ENCODE measurements at regions not wholly inside any gene's neighbourhood (a gene's known extent, or its start where the extent isn't known, plus 50 kb on each side); places are given as distances from the start of the nearest gene placed in this dataset.
"Not testable (repeated sequence)": the region's sequence is repeated elsewhere in the genome, so short reads cannot be mapped to it uniquely, and the experiment has no call there.

- H3K27ac ChIP-seq (ENCODE audit: low read depth, low read length), result no peak overlapping the region
- 77 to 91% (median 91%) methylated on average over 7 of the region's 7 CpGs for WGBS, 3 donors
Measured at GRCh38 chr1:67482733-67483482, 52.7 kb upstream of the SERBP1 start.

- H3K27ac ChIP-seq (ENCODE audit: low read depth, low read length), result no peak overlapping the region
- WGBS, 3 donors, result 59 to 66% (median 65%) methylated on average over 2 of the region's 2 CpGs
Measured at GRCh38 chr1:67484492-67484891, 54.3 kb upstream of the SERBP1 start.

GRCh38 chr1:67485046-67485811 is 55.0 kb upstream of the SERBP1 start:
- 89 to 91% (median 91%) methylated on average over 3 of the region's 3 CpGs for WGBS, 3 donors
- H3K27ac ChIP-seq (ENCODE audit: low read depth, low read length), result no peak overlapping the region

GRCh38 chr1:67489643-67490042 is 59.4 kb upstream of the SERBP1 start:
- H3K27ac ChIP-seq (ENCODE audit: low read depth, low read length), result no peak overlapping the region
- 17 to 37% (median 29%) methylated on average over 1 of the region's 1 CpG for WGBS, 3 donors

- H3K27ac ChIP-seq (ENCODE audit: low read depth, low read length), result no peak overlapping the region
- 84 to 86% (median 85%) methylated on average over 3 of the region's 3 CpGs for WGBS, 3 donors
Measured at GRCh38 chr1:67491280-67491679, 61.1 kb upstream of the SERBP1 start.

GRCh38 chr1:67493148-67493547 is 62.9 kb upstream of the SERBP1 start:
- H3K27ac ChIP-seq (ENCODE audit: low read depth, low read length), result no peak overlapping the region
- WGBS, 3 donors, result 81 to 86% (median 81%) methylated on average over 2 of the region's 2 CpGs

- 93 to 95% (median 94%) methylated on average over 6 of the region's 6 CpGs for WGBS, 3 donors
- H3K27ac ChIP-seq (ENCODE audit: low read depth, low read length), result no peak overlapping the region
Measured at GRCh38 chr1:67495327-67495726, 65.1 kb upstream of the SERBP1 start.

GRCh38 chr1:67496329-67496728 is 66.1 kb upstream of the SERBP1 start:
- 64 to 69% (median 64%) methylated on average over 9 of the region's 9 CpGs for whole genome bisulfite sequencing, 3 donors
- no peak overlapping the region for H3K27ac ChIP-seq (ENCODE audit: low read depth, low read length)

GRCh38 chr1:67500413-67500959 is 70.3 kb upstream of the SERBP1 start:
- no peak overlapping the region for H3K27ac ChIP-seq (ENCODE audit: low read depth, low read length)
- 1 to 3% (median 2%) methylated on average over 18 of the region's 18 CpGs for WGBS, 3 donors

- WGBS, 3 donors, result 82 to 86% (median 85%) methylated on average over 2 of the region's 2 CpGs
- no peak overlapping the region for H3K27ac ChIP-seq (ENCODE audit: low read depth, low read length)
Measured at GRCh38 chr1:67503974-67504373, 73.8 kb upstream of the SERBP1 start.

- 74 to 89% (median 87%) methylated on average over 11 of the region's 11 CpGs for WGBS, 3 donors
- H3K27ac ChIP-seq (ENCODE audit: low read depth, low read length), result not testable (repeated sequence)
Measured at GRCh38 chr1:67513392-67514294, 83.4 kb upstream of the SERBP1 start.

- no peak overlapping the region for H3K27ac ChIP-seq (ENCODE audit: low read depth, low read length)
- WGBS, 3 donors, result 79 to 84% (median 81%) methylated on average over 4 of the region's 4 CpGs
Measured at GRCh38 chr1:67514300-67514699, 84.1 kb upstream of the SERBP1 start.

GRCh38 chr1:67514786-67515185 is 84.6 kb upstream of the SERBP1 start:
- WGBS, 3 donors, result 46 to 53% (median 48%) methylated on average over 2 of the region's 2 CpGs
- H3K27ac ChIP-seq (ENCODE audit: low read depth, low read length), result no peak overlapping the region

GRCh38 chr1:67515324-67516080 is 85.3 kb upstream of the SERBP1 start:
- H3K27ac ChIP-seq (ENCODE audit: low read depth, low read length), result no peak overlapping the region
- WGBS, 3 donors, result 67 to 79% (median 79%) methylated on average over 2 of the region's 2 CpGs

- no peak overlapping the region for H3K27ac ChIP-seq (ENCODE audit: low read depth, low read length)
Measured at GRCh38 chr1:67517046-67517445, 86.8 kb upstream of the SERBP1 start.

- no peak overlapping the region for H3K27ac ChIP-seq (ENCODE audit: low read depth, low read length)
- WGBS, 3 donors, result 90 to 93% (median 92%) methylated on average over 4 of the region's 4 CpGs
Measured at GRCh38 chr1:67522001-67522441, 91.8 kb upstream of the SERBP1 start.

GRCh38 chr1:67522793-67523192 is 92.6 kb upstream of the SERBP1 start:
- 98% methylated on average over 4 of the region's 4 CpGs for WGBS, 3 donors
- H3K27ac ChIP-seq (ENCODE audit: low read depth, low read length), result no peak overlapping the region

Data from adipose tissue (tissue), 3 donors.